ENCODE measurements at regions not wholly inside any gene's neighbourhood (a gene's known extent, or its start where the extent isn't known, plus 50 kb on each side); places are given as distances from the start of the nearest gene placed in this dataset.

DNA sequence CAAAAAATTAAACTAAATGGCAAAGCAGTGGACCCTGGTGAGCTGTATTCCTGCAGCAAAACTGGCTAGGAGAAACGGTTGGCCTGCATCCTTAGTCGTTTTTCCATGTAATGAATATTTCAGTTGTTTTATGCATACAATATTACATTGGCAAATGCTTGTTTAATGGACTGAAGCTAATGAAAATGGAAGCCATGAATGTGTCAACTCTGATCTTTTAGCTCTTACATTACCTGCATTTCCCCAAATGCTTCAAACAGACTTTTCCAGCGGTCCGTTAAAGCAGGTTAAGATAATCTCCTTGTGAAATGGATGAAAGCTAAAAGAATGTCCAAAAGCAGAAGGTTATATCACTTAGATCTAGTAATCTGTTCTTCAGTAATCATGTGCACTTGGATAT, 686.3 kb upstream of the SETBP1 start:
- Mint-ChIP-seq H3K9me3 (peaks cover 2 to 3% of the 10 kb centered on the region in 2 donors), H3K4me1 (no peaks in the 10 kb centered on the region), H3K36me3 (no peaks in the 10 kb centered on the region), H3K27ac (no peak overlapping the region), H3K4me3 (no peak overlapping the region), H3K27me3 (ENCODE audit: low read depth in 2 of 2) (no peaks in the 10 kb centered on the region)
- H3K27ac ChIP-seq (ENCODE audit: low read length): no peak overlapping the region
- no peak for TF ChIP-seq CTCF (IDR thresholded peaks at IDR 0.05)
- no peaks in the 10 kb centered on the region for H3K4me1 ChIP-seq (ENCODE audit: control insufficient read depth, insufficient read depth, low read length)
- DNase-seq (no peak), ATAC-seq (no peak)
- no CpG with 5 or more reads among the region's 4 CpGs for WGBS (ENCODE audit: insufficient coverage)
- H3K4me3 ChIP-seq (ENCODE audit: low read length): no peak overlapping the region
- H3K36me3 ChIP-seq (ENCODE audit: control insufficient read depth, insufficient read depth, low read length): no peaks in the 10 kb centered on the region
- intact Hi-C loops (cut with micrococcal nuclease): no loop called here
- H3K9me3 ChIP-seq (ENCODE audit: control insufficient read depth, insufficient read depth, low read length): no peaks in the 10 kb centered on the region
- no peaks in the 10 kb centered on the region for H3K27me3 ChIP-seq (ENCODE audit: control insufficient read depth, insufficient read depth, low read length)

- Histone ChIP-seq H3K27ac (ENCODE audit: low read length) (no peak overlapping the region), H3K4me3 (ENCODE audit: low read length) (no peak overlapping the region), H3K4me1 (ENCODE audit: control insufficient read depth, insufficient read depth, low read length) (no peaks in the 10 kb centered on the region), H3K9me3 (ENCODE audit: control insufficient read depth, insufficient read depth, low read length) (no peaks in the 10 kb centered on the region), H3K27me3 (ENCODE audit: control insufficient read depth, insufficient read depth, low read length) (no peaks in the 10 kb centered on the region), H3K36me3 (ENCODE audit: control insufficient read depth, insufficient read depth, low read length) (no peaks in the 10 kb centered on the region)
- Mint-ChIP-seq H3K4me3 (no peak overlapping the region), H3K27me3 (ENCODE audit: low read depth in 2 of 2) (no peaks in the 10 kb centered on the region), H3K4me1 (no peaks in the 10 kb centered on the region), H3K36me3 (no peaks in the 10 kb centered on the region), H3K27ac (no peak overlapping the region), H3K9me3 (peaks cover 0 to 2% of the 10 kb centered on the region in 2 donors)
- ATAC-seq (no peak), DNase-seq (no peak)
- no peak for TF ChIP-seq CTCF (IDR thresholded peaks at IDR 0.05)
- intact Hi-C loops (cut with micrococcal nuclease): no loop called here
- 82% methylated on average over 2 of the region's 2 CpGs for WGBS (ENCODE audit: insufficient coverage)
Observed at GRCh38 chr18:44013871-44014270, 666.8 kb upstream of the SETBP1 start.

DNA sequence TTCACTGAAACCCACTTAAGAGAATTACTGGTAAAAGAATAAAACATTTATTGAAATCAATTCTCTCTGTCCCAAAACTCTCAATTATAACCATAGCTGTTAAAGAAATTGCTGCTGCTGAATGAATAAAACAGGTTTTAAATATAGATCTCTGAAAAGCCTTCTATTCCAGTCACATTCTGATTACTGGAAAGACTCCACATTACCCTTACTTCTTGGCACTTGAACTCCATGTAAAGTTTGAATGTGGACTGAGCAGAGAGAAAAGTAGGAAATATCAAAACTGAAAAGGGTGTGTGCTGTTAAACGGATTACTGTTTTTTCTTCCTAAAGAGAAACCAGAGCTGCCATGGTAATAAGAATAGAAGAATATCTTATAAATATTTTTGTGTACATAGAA, 655.3 kb upstream of the SETBP1 start:
- no peak overlapping the region for H3K4me3 ChIP-seq (ENCODE audit: low read length)
- H3K27me3 ChIP-seq (ENCODE audit: control insufficient read depth, insufficient read depth, low read length): no peaks in the 10 kb centered on the region
- Mint-ChIP-seq H3K27ac (no peak overlapping the region), H3K4me3 (no peak overlapping the region), H3K36me3 (no peaks in the 10 kb centered on the region), H3K27me3 (ENCODE audit: low read depth in 2 of 2) (peaks cover 0 to 6% of the 10 kb centered on the region in 2 donors), H3K4me1 (no peaks in the 10 kb centered on the region), H3K9me3 (peaks cover 2 to 9% of the 10 kb centered on the region in 2 donors)
- DNase-seq (no peak), ATAC-seq (no peak)
- no peaks in the 10 kb centered on the region for H3K9me3 ChIP-seq (ENCODE audit: control insufficient read depth, insufficient read depth, low read length)
- intact Hi-C loops (cut with micrococcal nuclease): no loop called here
- WGBS (ENCODE audit: insufficient coverage): 100% methylated on average over 1 of the region's 1 CpG
- no peak for TF ChIP-seq CTCF (IDR thresholded peaks at IDR 0.05)
- H3K4me1 ChIP-seq (ENCODE audit: control insufficient read depth, insufficient read depth, low read length): no peaks in the 10 kb centered on the region
- H3K27ac ChIP-seq (ENCODE audit: low read length): no peak overlapping the region
- H3K36me3 ChIP-seq (ENCODE audit: control insufficient read depth, insufficient read depth, low read length): no peaks in the 10 kb centered on the region

GRCh38 chr18:44028109-44028508, 652.6 kb upstream of the SETBP1 start:
- Histone ChIP-seq H3K36me3 (ENCODE audit: control insufficient read depth, insufficient read depth, low read length) (no peaks in the 10 kb centered on the region), H3K27me3 (ENCODE audit: control insufficient read depth, insufficient read depth, low read length) (no peaks in the 10 kb centered on the region), H3K4me3 (ENCODE audit: low read length) (no peak overlapping the region), H3K4me1 (ENCODE audit: control insufficient read depth, insufficient read depth, low read length) (no peaks in the 10 kb centered on the region), H3K9me3 (ENCODE audit: control insufficient read depth, insufficient read depth, low read length) (no peaks in the 10 kb centered on the region), H3K27ac (ENCODE audit: low read length) (no peak overlapping the region)
- 67% methylated on average over 1 of the region's 1 CpG for WGBS (ENCODE audit: insufficient coverage)
- Mint-ChIP-seq H3K4me1 (no peaks in the 10 kb centered on the region), H3K27ac (no peak overlapping the region), H3K9me3 (peaks cover 2 to 9% of the 10 kb centered on the region in 2 donors), H3K36me3 (no peaks in the 10 kb centered on the region), H3K4me3 (no peak overlapping the region), H3K27me3 (ENCODE audit: low read depth in 2 of 2) (peaks cover 0 to 6% of the 10 kb centered on the region in 2 donors)
- intact Hi-C loops (cut with micrococcal nuclease): no loop called here
- TF ChIP-seq CTCF (IDR thresholded peaks at IDR 0.05): no peak
- ATAC-seq (no peak), DNase-seq (no peak)

All from natural killer cell (primary cell).